DOHH2 (cell line): ENCODE measurements at regions not wholly inside any gene's neighbourhood (a gene's known extent, or its start where the extent isn't known, plus 50 kb on each side); places are given as distances from the start of the nearest gene placed in this dataset.

Experiments
- H3F3A ChIP-seq: fragments of 200-600 bp; sonication (generic), shearing (Covaris generic); 2 replicates; pipeline ENCODE4 v1.6.0; 2016; ENCODE audit warnings: antibody characterized with exemption, mild to moderate bottlenecking; ENCODE audit not compliant: control insufficient read depth, insufficient read depth
- H3K27ac ChIP-seq: fragments of 200-600 bp; sonication (generic); 2 replicates; pipeline ENCODE4 v1.5.1; 2014; ENCODE audit warnings: low read depth, mild to moderate bottlenecking, low read length, moderate library complexity
- H3K27me3 ChIP-seq: fragments of 200-600 bp; sonication (generic); 2 replicates; pipeline ENCODE4 v1.6.1; 2014; ENCODE audit warnings: mild to moderate bottlenecking, low read length, mixed read lengths; ENCODE audit not compliant: control insufficient read depth
- H3K36me3 ChIP-seq: fragments of 200-600 bp; sonication (generic); 2 replicates; pipeline ENCODE4 v1.6.1; 2014; ENCODE audit warnings: mild to moderate bottlenecking, low read length, moderate library complexity, mixed read lengths; ENCODE audit not compliant: control insufficient read depth
- H3K4me1 ChIP-seq: fragments of 200-600 bp; sonication (generic); 2 replicates; pipeline ENCODE4 v1.6.1; 2014; ENCODE audit warnings: mild to moderate bottlenecking, low read length, mixed read lengths; ENCODE audit not compliant: control insufficient read depth
- H3K4me2 ChIP-seq: fragments of 200-600 bp; sonication (generic); 2 replicates; pipeline ENCODE4 v1.6.0; 2014; ENCODE audit warnings: mild to moderate bottlenecking, low read length, moderate library complexity
- H3K4me3 ChIP-seq: fragments of 200-600 bp; sonication (generic); 2 replicates; pipeline ENCODE4 v1.5.1; 2014; ENCODE audit warnings: mild to moderate bottlenecking, low read length, mixed read lengths
- H3K79me2 ChIP-seq: fragments of 200-600 bp; sonication (generic); 2 replicates; pipeline ENCODE4 v1.6.1; 2014; ENCODE audit warnings: mild to moderate bottlenecking, low read length, mixed read lengths; ENCODE audit not compliant: control insufficient read depth
- H3K9me2 ChIP-seq: fragments of 200-600 bp; sonication (generic); replicated peaks from 2 replicates; pipeline ENCODE4 v1.6.1; 2014; ENCODE audit warnings: mild to moderate bottlenecking, low read length, mixed read lengths; ENCODE audit not compliant: control insufficient read depth
- H3K9me3 ChIP-seq: fragments of 200-600 bp; sonication (generic); 2 replicates; pipeline ENCODE4 v1.6.1; 2014; ENCODE audit warnings: antibody characterized with exemption, low read length, mixed read lengths; ENCODE audit not compliant: control insufficient read depth, insufficient read depth
- H4K20me1 ChIP-seq: fragments of 200-600 bp; sonication (generic); 2 replicates; pipeline ENCODE4 v1.6.0; 2014; ENCODE audit warnings: low read depth, mild to moderate bottlenecking, antibody characterized with exemption, low read length, moderate library complexity; ENCODE audit not compliant: control insufficient read depth, insufficient read depth
- CTCF ChIP-seq: fragments of 200-600 bp; sonication (generic); IDR thresholded peaks from one replicate; pipeline ENCODE4 v1.5.1; 2014; ENCODE audit warnings: antibody characterized with exemption, mild to moderate bottlenecking, low read depth, low read length; ENCODE audit not compliant: poor library complexity, severe bottlenecking
- EZH2phosphoT487 ChIP-seq: fragments of 200-600 bp; sonication (generic); IDR thresholded peaks from 2 replicates; pipeline ENCODE4 v1.6.1; 2017; ENCODE audit warnings: borderline replicate concordance, mild to moderate bottlenecking, antibody characterized with exemption, low read length, moderate library complexity, mixed read lengths

GRCh38 chr6:165758441-165758840 lies 95.4 kb upstream of the PDE10A start:
- Histone ChIP-seq H4K20me1 (no peaks in the 10 kb centered on the region), H3K4me2 (no peak overlapping the region), H3F3A (no peaks in the 10 kb centered on the region), H3K79me2 (no peaks in the 10 kb centered on the region), H3K9me2 (no peaks in the 10 kb centered on the region), H3K9me3 (peaks cover 4% of the 10 kb centered on the region; the same call in 1 of the 2 replicates), H3K27me3 (no peaks in the 10 kb centered on the region), H3K4me3 (no peak overlapping the region), H3K4me1 (no peaks in the 10 kb centered on the region), H3K27ac (no peak overlapping the region), H3K36me3 (no peaks in the 10 kb centered on the region)
- TF ChIP-seq EZH2phosphoT487 (no peak), CTCF (no peak)

DNA sequence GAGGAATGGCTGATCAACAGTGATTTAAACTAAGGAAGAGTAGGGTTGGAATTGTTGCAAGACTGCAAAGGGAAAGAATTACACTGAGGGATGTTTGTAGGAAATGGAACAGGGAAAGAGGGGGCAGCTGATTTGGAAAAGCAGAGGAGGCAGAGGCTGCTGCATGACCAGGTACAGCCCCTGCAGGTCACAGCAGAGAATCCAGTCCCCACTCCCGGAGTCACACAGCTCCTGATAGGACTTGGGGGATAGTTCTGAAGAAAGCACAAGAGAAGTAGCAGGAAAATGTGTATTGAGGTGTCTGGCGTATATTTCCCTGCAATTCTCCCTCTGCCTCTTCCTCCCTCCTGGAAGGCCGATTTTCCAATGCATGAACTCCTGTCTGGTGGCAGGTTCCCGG lies 92.5 kb upstream of the PDE10A start:
- Histone ChIP-seq H3K4me2 (no peak overlapping the region), H3K4me1 (no peaks in the 10 kb centered on the region), H3K9me3 (no peaks in the 10 kb centered on the region), H3K36me3 (no peaks in the 10 kb centered on the region), H3F3A (no peaks in the 10 kb centered on the region), H3K9me2 (no peaks in the 10 kb centered on the region), H3K27ac (no peak overlapping the region), H4K20me1 (no peaks in the 10 kb centered on the region), H3K4me3 (no peak overlapping the region), H3K27me3 (no peaks in the 10 kb centered on the region), H3K79me2 (no peaks in the 10 kb centered on the region)
- TF ChIP-seq EZH2phosphoT487 (no peak), CTCF (no peak)

GRCh38 chr6:165753506-165753905 lies 90.5 kb upstream of the PDE10A start:
- no peaks in the 10 kb centered on the region for H3K36me3 ChIP-seq
- no peak overlapping the region for H3K4me3 ChIP-seq
- no peaks in the 10 kb centered on the region for H3K79me2 ChIP-seq
- H3K9me3 ChIP-seq, result no peaks in the 10 kb centered on the region
- no peak overlapping the region for H3K4me2 ChIP-seq
- H3F3A ChIP-seq, result no peaks in the 10 kb centered on the region
- H3K4me1 ChIP-seq, result no peaks in the 10 kb centered on the region
- no peak overlapping the region for H3K27ac ChIP-seq
- no peaks in the 10 kb centered on the region; the same call in 1 of the 2 replicates for H3K9me2 ChIP-seq
- no peaks in the 10 kb centered on the region for H3K27me3 ChIP-seq
- TF ChIP-seq CTCF (no peak), EZH2phosphoT487 (no peak)
- no peaks in the 10 kb centered on the region for H4K20me1 ChIP-seq

- no peak overlapping the region for H3K27ac ChIP-seq
- TF ChIP-seq CTCF (no peak), EZH2phosphoT487 (no peak)
- no peaks in the 10 kb centered on the region; the same call in 1 of the 2 replicates for H3K9me2 ChIP-seq
- H3K9me3 ChIP-seq, result no peaks in the 10 kb centered on the region
- no peak overlapping the region for H3K4me2 ChIP-seq
- no peaks in the 10 kb centered on the region for H3F3A ChIP-seq
- H3K79me2 ChIP-seq, result no peaks in the 10 kb centered on the region
- no peaks in the 10 kb centered on the region for H3K27me3 ChIP-seq
- no peak overlapping the region for H3K4me3 ChIP-seq
- no peaks in the 10 kb centered on the region for H3K4me1 ChIP-seq
- H4K20me1 ChIP-seq, result no peaks in the 10 kb centered on the region
- H3K36me3 ChIP-seq, result no peaks in the 10 kb centered on the region
Observed at GRCh38 chr6:165752451-165752850, 89.4 kb upstream of the PDE10A start.
